Motor neuron (in vitro differentiated cells): ENCODE measurements at regions not wholly inside any gene's neighbourhood (a gene's known extent, or its start where the extent isn't known, plus 50 kb on each side); places are given as distances from the start of the nearest gene placed in this dataset.
"Not testable (repeated sequence)": the region's sequence is repeated elsewhere in the genome, so short reads cannot be mapped to it uniquely, and the experiment has no call there.

Experiments
- ATAC-seq, 8 experiments: fragments of 200-7000 bp; cut with Tn5 transposase; replicated peaks in 6 of 8; 2 replicates each; pipeline ENCODE4 v1.8.0; 2021; ENCODE audit warnings: mild to moderate bottlenecking in 8 of 8, moderate library complexity in 8 of 8
- H3K27ac ChIP-seq, 2 donors: fragments of 250-450 bp; sonication (Bioruptor Pico); 2 replicates each; pipeline ENCODE4 v1.9.0; 2021; ENCODE audit warnings: antibody characterized with exemption in 2 of 2, mild to moderate bottlenecking in 2 of 2, moderate library complexity in 1 of 2
- H3K4me1 ChIP-seq, 2 donors: fragments of 250-450 bp; sonication (Bioruptor Pico); replicated peaks in 1 of 2; 2 replicates each; pipeline ENCODE4 v1.6.1; 2021; ENCODE audit warnings: antibody characterized with exemption in 2 of 2, mild to moderate bottlenecking in 2 of 2, moderate library complexity in 1 of 2
- H3K4me3 ChIP-seq, 5 donors: fragments of 250-450 bp; sonication (Bioruptor Pico); 2 replicates each; pipeline ENCODE4 v1.9.0; 2021; ENCODE audit warnings: antibody characterized with exemption in 5 of 5, mild to moderate bottlenecking in 5 of 5, moderate library complexity in 4 of 5
- WGBS, 10 experiments: fragments of 450-650 bp; shearing (Covaris generic); methylation state at CpG; one replicate each; pipeline ENCODE4 v1.0.0; 2022; 5-methylcytosine and 5-hydroxymethylcytosine counted together
- in situ Hi-C, 9 experiments: fragments of 400-800 bp; cut with MboI; loops; one replicate each; pipeline ENCODE4 v1.15.0; 2021; ENCODE audit warnings: low sequenced_read_pairs in 9 of 9, low pct_unique_long_range_greater_than_20kb in 2 of 9; ENCODE audit not compliant: unreplicated experiment in 9 of 9

GRCh38 chrX:106479920-106480319 is 131.9 kb upstream of the RADX start:
- in situ Hi-C loops = loop anchor here in 1 of 9 experiments (25.0 kb wide), 2 partner anchors 132 to 307 kb away; partner anchors contain the start of gene RADX
- Histone ChIP-seq H3K4me3 (no peak overlapping the region), H3K4me1 (no peaks in the 10 kb centered on the region), H3K27ac (no peak overlapping the region)
- 60 to 100% (median 85%) methylated on average over 1 to 2 of the region's 3 CpGs; no CpG with 5 or more reads in 6 of the 10 experiments for WGBS, 10 experiments
- no peak for ATAC-seq

GRCh38 chrX:106481341-106481740 is 130.4 kb upstream of the RADX start:
- H3K4me3 ChIP-seq = no peak overlapping the region
- peak; percentile 40 to 99 (median 64) for ATAC-seq
- 0 to 38% methylated on average over 1 of the region's 1 CpG; no CpG with 5 or more reads in 8 of the 10 experiments for WGBS, 10 experiments
- in situ Hi-C loops = loop anchor here in 1 of 9 experiments (25.0 kb wide), 2 partner anchors 131 to 306 kb away; partner anchors contain the start of gene RADX
- no peak overlapping the region for H3K27ac ChIP-seq
- no peaks in the 10 kb centered on the region for H3K4me1 ChIP-seq

- peak in 1 of 8 experiments; percentile 34 for ATAC-seq
- 10 to 100% (median 57%) methylated on average over 1 to 5 of the region's 5 CpGs; no CpG with 5 or more reads in 4 of the 10 experiments for WGBS, 10 experiments
- no peak overlapping the region for H3K4me3 ChIP-seq
- in situ Hi-C loops = loop anchor here in 1 of 9 experiments (25.0 kb wide), 2 partner anchors 128 to 303 kb away; partner anchors contain the start of gene RADX
- H3K4me1 ChIP-seq = no peaks in the 10 kb centered on the region
- no peak overlapping the region for H3K27ac ChIP-seq
These were observed 127.5 kb upstream of the RADX start for GRCh38 chrX:106484233-106484632.

DNA sequence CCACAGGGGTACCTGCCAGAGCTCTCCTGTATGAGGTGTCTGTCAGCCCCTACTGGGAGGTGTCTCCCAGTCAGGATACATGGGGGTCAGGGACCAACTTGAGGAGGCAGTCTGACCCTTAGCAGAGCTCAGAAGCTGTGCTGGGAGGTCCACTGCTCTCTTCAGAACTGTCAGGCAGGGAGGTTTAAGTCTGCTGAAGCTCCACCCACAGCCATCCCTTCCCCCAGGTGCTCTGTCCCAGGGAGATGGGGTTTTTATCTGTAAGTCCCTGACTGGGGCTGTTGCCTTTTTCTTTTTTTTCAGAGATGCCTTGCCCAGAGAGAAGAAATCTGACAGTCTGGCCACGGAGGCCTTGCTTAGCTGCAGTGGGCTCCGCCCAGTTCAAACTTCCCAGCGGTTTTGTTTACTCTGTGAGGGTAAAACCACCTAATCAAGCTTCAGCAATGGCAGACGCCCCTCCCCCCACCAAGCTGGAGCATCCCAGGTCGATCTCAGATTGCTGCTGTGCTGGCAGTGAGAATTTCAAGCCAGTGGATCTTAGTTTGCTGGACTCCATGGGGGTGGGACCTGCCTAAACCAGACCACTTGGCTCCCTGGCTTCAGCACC is 118.5 kb upstream of the RADX start:
- in situ Hi-C loops = loop anchor here in 1 of 9 experiments (25.0 kb wide), 2 partner anchors 119 to 294 kb away; partner anchors contain the start of gene RADX
- peak in 2 of 8 experiments; percentile 39 to 47 for ATAC-seq

GRCh38 chrX:106499473-106499872 is 112.3 kb upstream of the RADX start:
- no peak for ATAC-seq
- Histone ChIP-seq H3K27ac (no peak overlapping the region), H3K4me1 (no peaks in the 10 kb centered on the region), H3K4me3 (no peak overlapping the region)
- in situ Hi-C loops = loop anchor here in 1 of 9 experiments (25.0 kb wide), 2 partner anchors 113 to 288 kb away; partner anchors contain the start of gene RADX

More for the DNA sequence above, 118.5 kb upstream of the RADX start:
- 8% methylated on average over 2 of the region's 5 CpGs; no CpG with 5 or more reads in 9 of the 10 experiments for WGBS, 10 experiments
- H3K4me3 ChIP-seq, H3K4me1 ChIP-seq, H3K27ac ChIP-seq: not testable (repeated sequence)

DNA sequence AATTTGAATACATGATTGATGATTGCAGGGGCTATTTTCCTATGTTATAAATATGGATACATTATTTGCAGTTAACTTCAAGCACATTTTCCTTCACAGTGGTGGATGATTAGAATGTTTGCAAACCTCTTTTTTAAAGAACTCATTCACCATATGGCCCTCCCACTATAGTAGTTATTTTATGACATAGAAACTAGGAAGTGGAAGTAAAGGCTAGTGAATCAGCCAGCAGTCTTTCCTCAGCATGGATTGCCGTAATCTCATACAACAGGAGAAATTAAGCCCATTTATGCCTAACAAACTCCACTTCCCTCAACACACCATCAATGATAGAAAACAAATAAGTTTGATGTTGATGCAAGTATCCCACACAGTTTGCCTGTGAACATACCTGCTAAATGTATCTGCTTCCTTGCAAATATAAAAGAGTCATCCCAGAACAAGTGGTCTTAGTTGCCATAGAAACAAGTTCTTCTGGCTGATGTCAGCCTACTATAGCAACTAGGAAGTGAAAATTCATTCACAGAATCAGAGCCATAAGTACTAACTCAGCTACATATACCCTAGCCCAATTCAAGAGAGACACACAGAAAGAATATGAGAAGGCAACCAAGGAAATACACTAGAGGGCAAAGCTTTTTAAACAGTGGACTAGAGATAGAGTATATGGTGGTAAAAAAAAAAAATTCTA is 100.9 kb upstream of the RADX start:
- in situ Hi-C loops = loop anchor here in 1 of 9 experiments (25.0 kb wide), 1 partner anchor 101 kb away; the partner anchor contains the start of gene RADX
- 14 to 67% methylated on average over 1 of the region's 1 CpG; no CpG with 5 or more reads in 8 of the 10 experiments for WGBS, 10 experiments

More for the DNA sequence above, 100.9 kb upstream of the RADX start:
- Histone ChIP-seq H3K4me3 (no peak overlapping the region), H3K4me1 (no peaks in the 10 kb centered on the region), H3K27ac (no peak overlapping the region)
- peak in 2 of 8 experiments; percentile 25 to 44 for ATAC-seq
